ENCODE measurements at regions not wholly inside any gene's neighbourhood (a gene's known extent, or its start where the extent isn't known, plus 50 kb on each side); places are given as distances from the start of the nearest gene placed in this dataset.

DNA sequence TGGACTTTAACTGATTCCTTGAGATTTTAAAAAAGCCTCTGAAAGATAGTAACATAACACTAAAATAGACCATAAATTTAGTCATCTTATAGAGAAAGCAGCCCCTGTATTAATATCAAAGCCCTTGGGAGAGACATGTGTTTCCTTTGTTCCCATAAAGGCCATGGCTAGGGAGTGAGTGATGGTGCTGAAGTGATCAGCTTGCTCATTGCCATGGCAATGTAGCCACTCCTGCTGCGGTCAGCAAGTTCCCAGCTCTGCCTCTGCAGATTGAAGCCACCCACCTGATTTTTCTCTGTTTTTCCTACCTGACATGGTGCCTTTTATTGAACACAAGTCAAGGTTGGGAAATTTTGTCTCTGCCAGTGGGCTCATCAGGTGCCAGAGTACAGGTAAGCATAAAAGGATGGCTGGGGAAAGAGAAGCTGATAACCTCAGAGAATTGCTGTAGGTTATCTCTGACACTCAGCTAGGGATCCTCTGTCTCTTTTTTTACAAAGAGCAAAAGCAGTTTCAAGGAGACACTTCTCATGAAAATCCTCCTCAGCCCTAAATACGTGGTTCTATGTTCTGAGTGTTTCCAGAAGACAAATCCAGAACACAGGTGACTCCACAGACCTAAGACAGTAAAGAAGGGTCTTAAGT lies 296.3 kb upstream of the NMUR2 start:
- TF ChIP-seq, protein P1, sequence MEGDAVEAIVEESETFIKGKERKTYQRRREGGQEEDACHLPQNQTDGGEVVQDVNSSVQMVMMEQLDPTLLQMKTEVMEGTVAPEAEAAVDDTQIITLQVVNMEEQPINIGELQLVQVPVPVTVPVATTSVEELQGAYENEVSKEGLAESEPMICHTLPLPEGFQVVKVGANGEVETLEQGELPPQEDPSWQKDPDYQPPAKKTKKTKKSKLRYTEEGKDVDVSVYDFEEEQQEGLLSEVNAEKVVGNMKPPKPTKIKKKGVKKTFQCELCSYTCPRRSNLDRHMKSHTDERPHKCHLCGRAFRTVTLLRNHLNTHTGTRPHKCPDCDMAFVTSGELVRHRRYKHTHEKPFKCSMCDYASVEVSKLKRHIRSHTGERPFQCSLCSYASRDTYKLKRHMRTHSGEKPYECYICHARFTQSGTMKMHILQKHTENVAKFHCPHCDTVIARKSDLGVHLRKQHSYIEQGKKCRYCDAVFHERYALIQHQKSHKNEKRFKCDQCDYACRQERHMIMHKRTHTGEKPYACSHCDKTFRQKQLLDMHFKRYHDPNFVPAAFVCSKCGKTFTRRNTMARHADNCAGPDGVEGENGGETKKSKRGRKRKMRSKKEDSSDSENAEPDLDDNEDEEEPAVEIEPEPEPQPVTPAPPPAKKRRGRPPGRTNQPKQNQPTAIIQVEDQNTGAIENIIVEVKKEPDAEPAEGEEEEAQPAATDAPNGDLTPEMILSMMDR (IDR thresholded peaks at IDR 0.05; ENCODE audit: insufficient read depth, low read depth, low read length): no peak
- no peak for TF ChIP-seq EZH2 (IDR thresholded peaks at IDR 0.05; ENCODE audit: insufficient read depth, low read length)

All from astrocyte (in vitro differentiated cells and primary cell).